ENCODE measurements at regions not wholly inside any gene's neighbourhood (a gene's known extent, or its start where the extent isn't known, plus 50 kb on each side); places are given as distances from the start of the nearest gene placed in this dataset.

DNA sequence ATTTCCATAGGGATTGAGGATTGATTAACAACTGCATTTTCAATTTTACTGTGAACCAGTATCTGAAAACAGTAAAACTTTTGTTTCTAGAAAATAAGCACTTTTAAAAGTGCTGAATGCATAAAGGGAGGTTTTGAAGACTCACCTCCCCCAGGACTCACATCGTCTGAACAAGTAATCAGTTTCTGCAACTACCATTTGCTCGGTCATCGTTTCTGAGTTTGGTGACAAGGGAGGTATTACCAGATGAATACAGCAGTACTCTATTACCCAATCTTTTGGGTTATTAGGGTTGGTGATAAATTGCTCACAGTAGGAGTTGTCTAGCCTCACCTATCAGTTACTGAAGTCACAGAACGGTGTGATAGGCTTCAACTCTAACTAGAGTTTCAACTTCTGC is 234.5 kb upstream of the FN1 start:
- no peak for DNase-seq
- Mint-ChIP-seq H3K27me3 (no peaks in the 10 kb centered on the region), H3K36me3 (no peaks in the 10 kb centered on the region)

DNA sequence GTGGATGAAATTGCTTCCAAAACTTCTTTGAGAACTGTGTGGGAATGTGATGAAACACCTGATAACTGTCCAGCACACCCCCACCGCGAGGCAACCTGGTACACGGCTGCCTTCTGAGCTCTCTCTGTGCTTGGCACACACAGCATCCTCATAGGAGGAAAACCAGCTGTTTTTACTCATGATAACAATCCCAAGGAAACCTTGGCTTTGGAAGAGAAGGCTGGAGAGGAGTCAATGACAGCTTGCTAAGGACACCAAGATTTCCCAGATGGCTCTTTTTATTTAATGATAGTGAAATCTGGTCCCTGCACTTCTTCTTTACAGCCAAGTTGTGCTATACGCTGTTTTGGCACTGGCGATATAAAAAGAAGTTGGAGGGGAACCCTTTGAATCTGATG is 232.5 kb upstream of the FN1 start:
- Mint-ChIP-seq H3K9me3 (peaks cover 1% of the 10 kb centered on the region), H3K27me3 (no peaks in the 10 kb centered on the region), H3K36me3 (no peaks in the 10 kb centered on the region), H3K27ac (no peak overlapping the region), H3K4me1 (peaks cover 16% of the 10 kb centered on the region), H3K4me3 (no peak overlapping the region)
- no peak for DNase-seq

More for the DNA sequence above, 234.5 kb upstream of the FN1 start:
- no peak overlapping the region for H3K27ac Mint-ChIP-seq
- H3K4me3 Mint-ChIP-seq = no peak overlapping the region
- H3K9me3 Mint-ChIP-seq = peaks cover 1% of the 10 kb centered on the region
- peaks cover under 1% of the 10 kb centered on the region for H3K4me1 Mint-ChIP-seq

DNA sequence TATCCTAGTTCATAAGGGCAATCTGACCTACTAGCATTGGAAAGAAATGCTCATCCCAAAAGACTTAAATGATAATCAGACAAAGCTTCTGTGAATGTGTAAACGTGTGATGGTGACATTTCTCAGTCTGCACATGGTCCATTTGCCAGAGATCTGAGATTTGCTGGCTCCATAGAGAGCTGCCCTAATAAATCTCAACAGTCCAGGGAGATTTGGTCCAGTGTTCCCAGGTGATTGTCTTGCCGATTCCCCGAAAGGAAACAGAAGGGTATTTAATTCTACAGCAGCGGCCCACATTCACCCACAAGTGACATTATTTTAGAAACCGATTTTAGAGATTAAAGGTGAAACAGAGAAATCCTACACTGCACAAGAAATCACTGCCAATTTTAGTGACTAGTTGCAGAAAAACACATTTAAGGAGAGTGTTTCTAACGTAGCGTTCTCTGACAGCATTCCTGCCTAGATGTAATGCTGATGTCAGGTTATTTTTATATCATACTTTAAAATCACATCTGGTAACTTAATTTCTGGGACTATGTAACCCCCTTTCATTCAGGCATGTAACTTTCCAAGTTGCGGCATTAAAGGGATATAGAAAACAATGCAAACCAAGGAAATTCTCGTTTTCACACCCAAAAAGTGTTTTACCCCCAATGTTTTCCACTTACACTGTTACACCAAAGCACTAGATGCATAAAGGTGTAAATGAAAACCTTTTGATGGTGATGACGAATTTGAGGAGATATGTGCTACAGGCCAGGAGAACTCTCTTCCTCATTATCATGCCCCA is 231.9 kb upstream of the FN1 start:
- H3K36me3 Mint-ChIP-seq = no peaks in the 10 kb centered on the region
- peaks cover 16% of the 10 kb centered on the region for H3K4me1 Mint-ChIP-seq
- no peak for DNase-seq
- H3K27ac Mint-ChIP-seq = no peak overlapping the region
- no peaks in the 10 kb centered on the region for H3K27me3 Mint-ChIP-seq
- H3K9me3 Mint-ChIP-seq = no peaks in the 10 kb centered on the region
- H3K4me3 Mint-ChIP-seq = no peak overlapping the region

DNA sequence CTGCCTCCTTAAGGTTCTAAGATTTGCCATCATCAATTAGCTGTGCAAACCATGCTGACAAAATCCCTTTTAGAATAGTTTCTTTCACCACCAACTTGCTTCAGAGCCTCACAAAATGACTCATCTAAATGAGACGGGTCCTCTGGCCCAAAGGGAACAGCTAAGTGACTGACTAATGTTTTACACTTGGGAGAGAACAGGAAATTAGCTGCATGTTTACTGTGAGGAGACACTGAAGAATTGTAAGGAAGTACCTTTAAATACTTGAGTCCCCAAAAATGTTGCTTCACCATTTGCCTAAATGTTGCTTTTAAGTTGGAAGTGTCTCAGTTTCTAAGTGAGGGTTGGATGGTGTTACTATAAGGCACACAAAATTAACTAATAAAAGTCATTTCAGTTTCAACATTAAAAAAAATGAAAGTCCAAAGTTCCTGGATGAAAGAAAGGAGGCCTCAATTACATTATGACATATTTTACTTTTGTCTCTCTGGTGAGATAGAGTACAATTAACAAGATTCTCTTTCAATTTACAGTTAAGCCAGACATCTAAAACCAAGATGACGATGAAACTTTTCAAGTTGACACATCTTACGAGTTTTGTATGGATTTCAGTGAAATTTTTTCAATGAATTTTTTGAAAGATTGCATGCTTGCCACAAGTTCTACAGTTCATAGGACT is 229.1 kb upstream of the FN1 start:
- H3K4me3 Mint-ChIP-seq = no peak overlapping the region
- peak; percentile 2 for DNase-seq
- H3K36me3 Mint-ChIP-seq = no peaks in the 10 kb centered on the region
- peak overlapping the region; percentile 7 for H3K27ac Mint-ChIP-seq
- no peaks in the 10 kb centered on the region for H3K27me3 Mint-ChIP-seq
- H3K4me1 Mint-ChIP-seq = peaks cover 16% of the 10 kb centered on the region
- H3K9me3 Mint-ChIP-seq = no peaks in the 10 kb centered on the region

DNA sequence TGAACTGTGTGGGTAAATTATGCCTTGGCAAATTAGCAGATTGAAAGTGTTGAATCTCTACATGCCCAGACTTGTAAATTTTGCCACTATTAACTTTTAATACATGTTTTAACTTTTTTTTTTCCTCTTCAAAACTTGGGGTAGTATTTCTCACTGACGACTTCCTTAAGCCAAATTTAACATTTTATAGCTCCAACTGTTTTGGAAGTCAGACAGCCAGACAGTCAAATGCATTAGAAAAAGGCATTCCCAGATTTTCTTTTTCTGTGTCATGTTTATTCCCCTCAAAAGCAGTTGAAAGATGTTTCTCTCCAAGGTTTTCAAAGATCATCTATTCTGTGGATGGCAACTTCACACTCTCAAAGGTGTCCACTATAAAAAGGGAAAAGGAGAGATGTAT is 226.8 kb upstream of the FN1 start:
- Mint-ChIP-seq H3K36me3 (no peaks in the 10 kb centered on the region), H3K4me3 (no peak overlapping the region), H3K4me1 (peaks cover 16% of the 10 kb centered on the region), H3K27ac (no peak overlapping the region), H3K9me3 (no peaks in the 10 kb centered on the region), H3K27me3 (no peaks in the 10 kb centered on the region)
- DNase-seq = no peak

DNA sequence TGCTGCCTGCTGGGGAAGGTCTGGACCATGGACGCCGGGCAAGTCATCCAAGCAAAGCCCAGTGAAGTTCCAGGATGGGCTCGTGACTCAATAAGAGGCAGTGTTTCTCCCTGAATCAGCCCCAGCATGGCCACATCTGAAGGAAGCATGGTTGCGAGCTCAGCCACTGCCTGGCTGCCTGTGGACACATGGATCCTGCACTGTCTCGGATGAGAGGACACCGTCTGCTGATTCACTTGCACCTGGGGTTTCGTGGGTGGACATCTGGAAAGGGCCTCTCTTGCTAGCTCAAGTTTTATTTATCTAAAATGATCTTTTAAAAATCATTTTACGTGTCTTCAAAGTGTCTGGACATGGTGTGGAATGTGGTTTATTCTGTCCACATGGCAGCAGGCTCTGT is 224.8 kb upstream of the FN1 start:
- Mint-ChIP-seq H3K4me1 (peaks cover 16% of the 10 kb centered on the region), H3K27me3 (no peaks in the 10 kb centered on the region), H3K9me3 (no peaks in the 10 kb centered on the region), H3K36me3 (no peaks in the 10 kb centered on the region), H3K4me3 (no peak overlapping the region), H3K27ac (no peak overlapping the region)
- DNase-seq = no peak

DNA sequence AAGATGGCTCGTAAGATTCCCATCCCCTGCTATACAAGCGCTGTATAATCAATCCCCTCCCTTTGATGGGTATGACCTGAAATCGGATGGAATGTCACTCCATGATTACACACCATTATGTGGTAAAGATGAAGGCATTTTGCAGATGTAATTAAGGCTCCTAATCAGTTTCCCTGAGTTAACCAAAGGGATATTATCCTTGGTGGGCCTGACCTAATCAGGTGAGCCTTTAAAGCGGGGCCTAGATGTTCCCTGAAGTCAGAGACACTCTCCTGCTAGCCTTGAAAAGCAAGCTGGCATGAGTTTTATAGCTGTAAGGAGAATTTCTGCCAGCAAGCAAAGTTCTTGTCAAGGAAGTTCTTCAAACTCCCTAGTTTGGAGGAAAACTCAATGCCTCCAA is 223.8 kb upstream of the FN1 start:
- no peaks in the 10 kb centered on the region for H3K27me3 Mint-ChIP-seq
- peaks cover 8% of the 10 kb centered on the region for H3K4me1 Mint-ChIP-seq
- DNase-seq = no peak
- H3K27ac Mint-ChIP-seq = no peak overlapping the region
- no peaks in the 10 kb centered on the region for H3K36me3 Mint-ChIP-seq
- H3K9me3 Mint-ChIP-seq = no peaks in the 10 kb centered on the region
- H3K4me3 Mint-ChIP-seq = no peak overlapping the region

DNA sequence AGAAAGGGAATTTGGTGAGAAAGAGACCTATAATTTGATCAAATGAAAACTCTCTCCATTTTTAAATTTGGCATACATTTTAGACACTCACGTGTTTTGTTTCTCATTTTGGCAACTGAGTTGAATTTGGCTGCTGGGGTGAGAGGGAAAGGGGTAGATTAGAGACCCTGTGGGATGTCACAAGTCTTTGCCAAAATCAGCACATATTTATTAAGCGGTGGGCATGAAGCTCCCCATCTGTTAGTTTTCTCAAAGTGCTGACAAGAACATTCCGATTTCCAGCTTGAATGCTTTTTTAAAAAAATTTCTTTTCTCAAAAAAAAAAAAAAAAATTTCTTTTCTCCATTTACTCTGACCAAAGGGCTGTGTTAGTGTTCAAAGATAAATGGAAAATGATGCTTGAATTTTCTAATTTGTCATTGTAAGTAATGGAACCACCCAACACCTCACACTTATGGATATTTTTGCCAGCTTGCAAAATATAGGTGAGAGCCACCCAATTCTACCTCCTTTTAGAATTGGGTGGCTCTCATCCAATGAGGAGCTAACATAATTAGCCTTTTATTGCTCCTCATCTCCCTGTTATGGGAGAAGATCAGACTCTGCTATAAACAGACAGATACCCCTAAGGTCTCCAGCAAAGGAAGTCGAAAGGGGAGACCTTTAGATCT is 222.9 kb upstream of the FN1 start:
- DNase-seq = no peak
- H3K4me1 Mint-ChIP-seq = no peaks in the 10 kb centered on the region
- no peak overlapping the region for H3K27ac Mint-ChIP-seq
- H3K9me3 Mint-ChIP-seq = no peaks in the 10 kb centered on the region
- H3K36me3 Mint-ChIP-seq = no peaks in the 10 kb centered on the region
- H3K27me3 Mint-ChIP-seq = no peaks in the 10 kb centered on the region
- H3K4me3 Mint-ChIP-seq = no peak overlapping the region

DNA sequence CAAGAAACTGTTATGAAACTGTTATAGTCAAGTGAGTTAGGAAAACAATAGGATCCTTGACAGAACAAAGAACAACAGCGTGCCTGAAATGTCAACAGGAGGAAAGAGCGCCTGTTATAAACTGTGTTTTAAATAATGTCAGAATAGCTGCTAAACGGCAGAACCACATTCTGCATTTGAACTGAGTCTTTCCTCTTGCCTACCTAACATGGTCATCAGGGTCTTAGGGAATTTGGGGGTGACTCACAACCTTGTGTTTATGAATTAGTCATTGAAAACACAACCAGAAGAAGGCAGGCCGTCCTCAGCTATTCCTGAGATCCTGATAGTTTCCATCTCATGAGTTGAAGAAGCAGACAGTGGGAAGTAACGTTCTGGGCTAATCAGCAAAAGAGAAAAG is 222.0 kb upstream of the FN1 start:
- DNase-seq = no peak
- H3K4me1 Mint-ChIP-seq = no peaks in the 10 kb centered on the region
- H3K9me3 Mint-ChIP-seq = no peaks in the 10 kb centered on the region
- no peak overlapping the region for H3K27ac Mint-ChIP-seq
- H3K27me3 Mint-ChIP-seq = no peaks in the 10 kb centered on the region
- H3K4me3 Mint-ChIP-seq = no peak overlapping the region
- H3K36me3 Mint-ChIP-seq = no peaks in the 10 kb centered on the region

DNA sequence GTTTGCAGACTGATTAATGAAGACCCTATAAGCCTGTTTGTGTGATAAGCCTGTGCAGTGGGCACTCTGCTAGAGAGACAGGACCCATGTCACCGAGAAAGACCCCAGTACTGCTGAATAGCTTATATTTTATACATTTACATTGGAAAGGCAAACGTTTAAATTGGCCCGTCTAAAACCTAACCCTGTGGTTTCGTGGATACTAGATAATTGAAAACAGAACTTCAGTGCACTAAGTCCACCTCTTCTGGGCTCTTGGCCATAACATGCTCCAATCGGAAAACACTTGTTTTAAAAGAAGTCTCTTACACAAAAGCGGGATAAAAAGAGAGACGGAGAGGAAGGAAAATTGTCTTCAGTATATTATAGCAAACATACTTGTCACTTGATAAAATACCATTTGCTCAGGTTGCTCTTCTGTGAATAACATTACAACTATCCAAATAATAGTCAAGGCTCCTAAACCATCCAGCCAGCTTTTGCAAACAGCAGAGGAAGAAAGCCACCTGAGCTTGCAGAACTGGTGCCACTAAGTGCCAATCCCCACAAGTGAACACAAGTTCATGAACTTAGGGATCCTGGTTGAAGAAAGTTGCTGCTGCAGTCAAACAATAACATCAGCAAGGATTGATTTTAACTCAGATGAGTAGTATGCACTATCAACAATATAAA is 218.4 kb upstream of the FN1 start:
- Mint-ChIP-seq H3K27ac (no peak overlapping the region), H3K4me1 (no peaks in the 10 kb centered on the region), H3K9me3 (no peaks in the 10 kb centered on the region), H3K27me3 (no peaks in the 10 kb centered on the region), H3K4me3 (no peak overlapping the region), H3K36me3 (no peaks in the 10 kb centered on the region)
- DNase-seq = no peak

DNA sequence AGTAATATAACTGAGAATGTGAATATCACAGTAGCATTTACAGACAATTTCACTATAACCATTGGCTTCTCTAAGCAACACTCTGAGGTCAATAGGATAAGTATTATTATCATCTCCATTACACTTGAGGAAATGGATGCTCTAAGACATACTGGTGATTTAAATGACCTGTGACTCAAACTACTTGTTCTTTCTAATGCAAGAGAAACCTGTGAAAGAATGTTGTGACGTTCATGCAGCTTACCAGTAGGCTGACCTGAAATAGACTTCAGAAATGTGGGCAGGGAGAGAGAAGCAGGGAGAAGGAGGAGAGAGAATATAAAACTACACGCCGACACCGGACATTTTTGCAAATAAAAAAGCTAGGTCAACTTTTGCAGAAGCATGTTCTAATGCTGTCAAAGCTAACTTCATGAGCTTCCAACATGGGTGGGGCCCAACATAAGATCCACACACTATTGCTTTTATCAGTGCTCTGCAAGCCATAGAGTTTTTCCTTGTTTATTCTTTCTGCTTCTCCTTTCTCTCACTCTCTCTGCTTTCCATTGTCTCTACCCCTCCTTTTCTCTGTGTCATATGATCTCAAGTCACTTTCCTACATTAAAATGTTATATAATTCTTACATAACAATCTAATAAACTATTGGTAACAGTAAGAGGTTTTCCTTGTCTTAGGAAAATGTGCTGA is 217.6 kb upstream of the FN1 start:
- H3K36me3 Mint-ChIP-seq = no peaks in the 10 kb centered on the region
- H3K9me3 Mint-ChIP-seq = no peaks in the 10 kb centered on the region
- H3K27ac Mint-ChIP-seq = no peak overlapping the region
- H3K27me3 Mint-ChIP-seq = no peaks in the 10 kb centered on the region
- H3K4me3 Mint-ChIP-seq = no peak overlapping the region
- no peak for DNase-seq
- no peaks in the 10 kb centered on the region for H3K4me1 Mint-ChIP-seq

DNA sequence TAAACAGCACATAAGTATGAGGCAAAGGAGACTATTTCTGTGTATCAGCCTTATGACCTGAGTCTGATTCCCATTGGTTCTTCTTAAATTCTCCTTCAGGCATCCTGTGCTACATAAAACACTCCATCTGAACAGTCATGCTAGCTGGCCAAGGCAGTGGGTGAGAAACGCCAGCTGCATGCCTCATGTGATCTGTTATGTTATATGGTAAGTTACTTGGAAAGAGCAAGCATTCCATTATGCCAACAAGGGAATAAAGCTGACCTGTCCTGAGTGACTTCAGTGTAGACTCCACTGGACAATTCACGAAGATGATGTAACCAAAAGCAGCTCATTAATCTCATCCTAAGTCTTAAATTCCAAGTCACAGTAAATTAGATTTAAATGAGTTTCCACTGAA is 216.5 kb upstream of the FN1 start:
- Mint-ChIP-seq H3K4me3 (no peak overlapping the region), H3K4me1 (no peaks in the 10 kb centered on the region), H3K36me3 (no peaks in the 10 kb centered on the region), H3K27ac (no peak overlapping the region), H3K9me3 (no peaks in the 10 kb centered on the region), H3K27me3 (no peaks in the 10 kb centered on the region)
- DNase-seq = no peak

DNA sequence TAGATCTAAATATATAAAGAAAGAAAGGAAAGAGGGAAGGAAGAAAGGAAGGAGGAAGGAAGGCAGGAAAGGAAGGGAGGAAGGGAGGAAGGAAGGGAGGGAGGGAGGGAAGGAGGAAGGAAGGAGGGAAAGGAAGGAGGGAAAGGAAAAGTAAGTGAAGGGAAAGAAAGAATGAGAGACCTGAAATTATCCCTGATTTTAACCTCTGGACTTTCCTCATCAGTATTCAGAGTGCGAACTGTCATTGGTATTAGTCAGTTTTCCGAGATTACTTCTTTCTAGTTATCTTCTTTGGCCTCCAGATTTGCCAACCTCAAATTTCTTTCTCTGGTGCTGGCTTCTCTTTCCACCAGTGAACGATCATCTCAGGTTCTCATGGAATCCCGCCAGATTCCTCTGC is 215.5 kb upstream of the FN1 start:
- Mint-ChIP-seq H3K27ac (no peak overlapping the region), H3K36me3 (no peaks in the 10 kb centered on the region), H3K9me3 (no peaks in the 10 kb centered on the region), H3K4me1 (no peaks in the 10 kb centered on the region), H3K27me3 (no peaks in the 10 kb centered on the region), H3K4me3 (no peak overlapping the region)
- DNase-seq = no peak

DNA sequence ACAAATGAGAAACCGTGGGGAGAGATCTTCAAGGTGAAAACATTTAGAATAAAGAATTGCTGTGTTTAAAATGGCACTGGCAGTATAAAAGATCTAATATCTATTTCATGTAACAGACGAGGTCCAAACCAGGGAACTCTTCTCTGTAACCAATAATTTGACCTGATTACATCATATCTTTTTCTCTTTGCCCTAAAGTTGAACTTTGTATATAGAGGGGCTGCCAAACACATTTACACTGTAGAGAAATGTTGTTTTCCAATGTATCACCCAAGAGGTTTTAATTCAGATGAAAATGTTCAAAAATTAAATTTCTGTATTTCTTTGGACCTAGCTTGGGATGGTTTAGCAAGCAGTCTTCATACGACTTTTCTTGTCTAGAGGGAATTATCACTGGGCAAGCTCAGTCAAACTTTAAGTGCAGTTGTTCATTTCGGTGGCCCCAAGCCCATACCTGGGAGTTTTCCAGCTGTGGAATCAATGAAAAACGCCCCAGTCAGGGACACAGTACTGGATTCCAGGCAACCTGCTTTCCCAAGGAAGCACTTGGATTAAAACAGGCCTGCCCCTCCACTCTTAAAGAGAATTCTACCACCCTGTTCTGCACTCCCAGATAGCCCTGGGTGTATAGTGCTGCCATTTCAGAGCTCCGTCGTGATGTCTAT is 208.5 kb upstream of the FN1 start:
- H3K4me3 Mint-ChIP-seq = no peak overlapping the region
- no peaks in the 10 kb centered on the region for H3K27me3 Mint-ChIP-seq
- DNase-seq = no peak
- no peaks in the 10 kb centered on the region for H3K4me1 Mint-ChIP-seq
- no peak overlapping the region for H3K27ac Mint-ChIP-seq
- no peaks in the 10 kb centered on the region for H3K9me3 Mint-ChIP-seq
- H3K36me3 Mint-ChIP-seq = no peaks in the 10 kb centered on the region
